Neural progenitor cell (in vitro differentiated cells): ENCODE measurements at regions not wholly inside any gene's neighbourhood (a gene's known extent, or its start where the extent isn't known, plus 50 kb on each side); places are given as distances from the start of the nearest gene placed in this dataset.

ENCODE experiments used
- CTCF ChIP-seq: fragments of 200-600 bp; sonication (generic); IDR thresholded peaks from 2 replicates; pipeline ENCODE4 v1.5.1; 2017; ENCODE audit warnings: antibody characterized with exemption, mild to moderate bottlenecking
- EZH2 ChIP-seq: fragments of 200-600 bp; sonication (generic); IDR thresholded peaks from 2 replicates; pipeline ENCODE4 v1.6.1; 2017; ENCODE audit warnings: antibody characterized with exemption, mild to moderate bottlenecking, moderate library complexity
- EZH2phosphoT487 ChIP-seq: fragments of 200-600 bp; sonication (generic); IDR thresholded peaks from 2 replicates; pipeline ENCODE4 v1.6.1; 2017; ENCODE audit warnings: antibody characterized with exemption

- no peak for TF ChIP-seq EZH2
- no peak for TF ChIP-seq CTCF
- TF ChIP-seq EZH2phosphoT487, result no peak
Observed at GRCh38 chr1:80566867-80567266, 1233.9 kb upstream of the ADGRL2 start.
